ENCODE measurements at regions not wholly inside any gene's neighbourhood (a gene's known extent, or its start where the extent isn't known, plus 50 kb on each side); places are given as distances from the start of the nearest gene placed in this dataset.

GRCh38 chr16:5858180-5858579 is 760.6 kb upstream of the EEF2KMT start (continued):
- TF ChIP-seq ZSCAN18 (tag by site-specific recombination; IDR thresholded peaks at IDR 0.05) (no peak), KLF17 (tag by site-specific recombination; IDR thresholded peaks at IDR 0.05) (no peak), ZNF223 (tag by site-specific recombination; IDR thresholded peaks at IDR 0.05) (no peak), ZNF140 (tag by site-specific recombination; IDR thresholded peaks at IDR 0.05) (no peak), PRDM10 (tag by site-specific recombination; IDR thresholded peaks at IDR 0.05) (no peak), ZNF202 (tag by site-specific recombination; IDR thresholded peaks at IDR 0.05; ENCODE audit: borderline replicate concordance) (no peak)
- TF ChIP-seq, protein P1, sequence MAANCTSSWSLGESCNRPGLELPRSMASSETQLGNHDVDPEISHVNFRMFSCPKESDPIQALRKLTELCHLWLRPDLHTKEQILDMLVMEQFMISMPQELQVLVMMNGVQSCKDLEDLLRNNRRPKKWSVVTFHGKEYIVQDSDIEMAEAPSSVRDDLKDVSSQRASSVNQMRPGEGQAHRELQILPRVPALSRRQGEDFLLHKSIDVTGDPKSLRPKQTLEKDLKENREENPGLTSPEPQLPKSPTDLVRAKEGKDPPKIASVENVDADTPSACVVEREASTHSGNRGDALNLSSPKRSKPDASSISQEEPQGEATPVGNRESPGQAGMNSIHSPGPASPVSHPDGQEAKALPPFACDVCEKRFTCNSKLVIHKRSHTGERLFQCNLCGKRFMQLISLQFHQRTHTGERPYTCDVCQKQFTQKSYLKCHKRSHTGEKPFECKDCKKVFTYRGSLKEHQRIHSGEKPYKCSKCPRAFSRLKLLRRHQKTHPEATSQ (tag by site-specific recombination; IDR thresholded peaks at IDR 0.05), result no peak

GRCh38 chr16:5854027-5854426 is 756.4 kb upstream of the EEF2KMT start:
- Histone ChIP-seq H3K36me3 (ENCODE audit: control insufficient read depth in 2 of 2, insufficient read depth in 1 of 2, low read length in 2 of 2) (no peaks in the 10 kb centered on the region), H3K9me3 (ENCODE audit: control insufficient read depth, insufficient read depth, low read depth, low read length) (no peaks in the 10 kb centered on the region), H3K4me1 (ENCODE audit: control insufficient read depth, insufficient read depth, low read length) (no peaks in the 10 kb centered on the region), H3K4me3 (ENCODE audit: low read depth, low read length) (no peak overlapping the region), H3K27ac (ENCODE audit: extremely low read depth, low read depth, low read length) (no peak overlapping the region)
- CTCF ChIA-PET, result no interaction called here
- POLR2A ChIA-PET, result no interaction called here
- TF ChIP-seq ZNF248 (tag by site-specific recombination; IDR thresholded peaks at IDR 0.05) (no peak), REPIN1 (tag by site-specific recombination; IDR thresholded peaks at IDR 0.05; ENCODE audit: low read depth) (no peak), ZNF391 (tag by site-specific recombination; IDR thresholded peaks at IDR 0.05; ENCODE audit: borderline replicate concordance, low read depth) (no peak), ZNF626 (tag by site-specific recombination; IDR thresholded peaks at IDR 0.05) (no peak), ZNF146 (tag by site-specific recombination; IDR thresholded peaks at IDR 0.05) (no peak), ZNF501 (tag by site-specific recombination; IDR thresholded peaks at IDR 0.05) (no peak), BCL11A (tag by site-specific recombination; IDR thresholded peaks at IDR 0.05; ENCODE audit: low read depth) (no peak), ZNF791 (tag by site-specific recombination; IDR thresholded peaks at IDR 0.05) (no peak), ZNF404 (tag by site-specific recombination; IDR thresholded peaks at IDR 0.05) (no peak), ZNF311 (tag by site-specific recombination; IDR thresholded peaks at IDR 0.05; ENCODE audit: borderline replicate concordance) (no peak)
- TF ChIP-seq, protein P2, sequence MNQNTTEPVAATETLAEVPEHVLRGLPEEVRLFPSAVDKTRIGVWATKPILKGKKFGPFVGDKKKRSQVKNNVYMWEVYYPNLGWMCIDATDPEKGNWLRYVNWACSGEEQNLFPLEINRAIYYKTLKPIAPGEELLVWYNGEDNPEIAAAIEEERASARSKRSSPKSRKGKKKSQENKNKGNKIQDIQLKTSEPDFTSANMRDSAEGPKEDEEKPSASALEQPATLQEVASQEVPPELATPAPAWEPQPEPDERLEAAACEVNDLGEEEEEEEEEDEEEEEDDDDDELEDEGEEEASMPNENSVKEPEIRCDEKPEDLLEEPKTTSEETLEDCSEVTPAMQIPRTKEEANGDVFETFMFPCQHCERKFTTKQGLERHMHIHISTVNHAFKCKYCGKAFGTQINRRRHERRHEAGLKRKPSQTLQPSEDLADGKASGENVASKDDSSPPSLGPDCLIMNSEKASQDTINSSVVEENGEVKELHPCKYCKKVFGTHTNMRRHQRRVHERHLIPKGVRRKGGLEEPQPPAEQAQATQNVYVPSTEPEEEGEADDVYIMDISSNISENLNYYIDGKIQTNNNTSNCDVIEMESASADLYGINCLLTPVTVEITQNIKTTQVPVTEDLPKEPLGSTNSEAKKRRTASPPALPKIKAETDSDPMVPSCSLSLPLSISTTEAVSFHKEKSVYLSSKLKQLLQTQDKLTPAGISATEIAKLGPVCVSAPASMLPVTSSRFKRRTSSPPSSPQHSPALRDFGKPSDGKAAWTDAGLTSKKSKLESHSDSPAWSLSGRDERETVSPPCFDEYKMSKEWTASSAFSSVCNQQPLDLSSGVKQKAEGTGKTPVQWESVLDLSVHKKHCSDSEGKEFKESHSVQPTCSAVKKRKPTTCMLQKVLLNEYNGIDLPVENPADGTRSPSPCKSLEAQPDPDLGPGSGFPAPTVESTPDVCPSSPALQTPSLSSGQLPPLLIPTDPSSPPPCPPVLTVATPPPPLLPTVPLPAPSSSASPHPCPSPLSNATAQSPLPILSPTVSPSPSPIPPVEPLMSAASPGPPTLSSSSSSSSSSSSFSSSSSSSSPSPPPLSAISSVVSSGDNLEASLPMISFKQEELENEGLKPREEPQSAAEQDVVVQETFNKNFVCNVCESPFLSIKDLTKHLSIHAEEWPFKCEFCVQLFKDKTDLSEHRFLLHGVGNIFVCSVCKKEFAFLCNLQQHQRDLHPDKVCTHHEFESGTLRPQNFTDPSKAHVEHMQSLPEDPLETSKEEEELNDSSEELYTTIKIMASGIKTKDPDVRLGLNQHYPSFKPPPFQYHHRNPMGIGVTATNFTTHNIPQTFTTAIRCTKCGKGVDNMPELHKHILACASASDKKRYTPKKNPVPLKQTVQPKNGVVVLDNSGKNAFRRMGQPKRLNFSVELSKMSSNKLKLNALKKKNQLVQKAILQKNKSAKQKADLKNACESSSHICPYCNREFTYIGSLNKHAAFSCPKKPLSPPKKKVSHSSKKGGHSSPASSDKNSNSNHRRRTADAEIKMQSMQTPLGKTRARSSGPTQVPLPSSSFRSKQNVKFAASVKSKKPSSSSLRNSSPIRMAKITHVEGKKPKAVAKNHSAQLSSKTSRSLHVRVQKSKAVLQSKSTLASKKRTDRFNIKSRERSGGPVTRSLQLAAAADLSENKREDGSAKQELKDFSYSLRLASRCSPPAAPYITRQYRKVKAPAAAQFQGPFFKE (tag by site-specific recombination; IDR thresholded peaks at IDR 0.05; ENCODE audit: borderline replicate concordance), result no peak
- TF ChIP-seq, protein P3, sequence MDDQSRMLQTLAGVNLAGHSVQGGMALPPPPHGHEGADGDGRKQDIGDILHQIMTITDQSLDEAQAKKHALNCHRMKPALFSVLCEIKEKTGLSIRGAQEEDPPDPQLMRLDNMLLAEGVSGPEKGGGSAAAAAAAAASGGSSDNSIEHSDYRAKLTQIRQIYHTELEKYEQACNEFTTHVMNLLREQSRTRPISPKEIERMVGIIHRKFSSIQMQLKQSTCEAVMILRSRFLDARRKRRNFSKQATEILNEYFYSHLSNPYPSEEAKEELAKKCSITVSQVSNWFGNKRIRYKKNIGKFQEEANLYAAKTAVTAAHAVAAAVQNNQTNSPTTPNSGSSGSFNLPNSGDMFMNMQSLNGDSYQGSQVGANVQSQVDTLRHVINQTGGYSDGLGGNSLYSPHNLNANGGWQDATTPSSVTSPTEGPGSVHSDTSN (CRISPR knock-in tag; IDR thresholded peaks at IDR 0.05), result no peak
- TF ChIP-seq, protein P4, sequence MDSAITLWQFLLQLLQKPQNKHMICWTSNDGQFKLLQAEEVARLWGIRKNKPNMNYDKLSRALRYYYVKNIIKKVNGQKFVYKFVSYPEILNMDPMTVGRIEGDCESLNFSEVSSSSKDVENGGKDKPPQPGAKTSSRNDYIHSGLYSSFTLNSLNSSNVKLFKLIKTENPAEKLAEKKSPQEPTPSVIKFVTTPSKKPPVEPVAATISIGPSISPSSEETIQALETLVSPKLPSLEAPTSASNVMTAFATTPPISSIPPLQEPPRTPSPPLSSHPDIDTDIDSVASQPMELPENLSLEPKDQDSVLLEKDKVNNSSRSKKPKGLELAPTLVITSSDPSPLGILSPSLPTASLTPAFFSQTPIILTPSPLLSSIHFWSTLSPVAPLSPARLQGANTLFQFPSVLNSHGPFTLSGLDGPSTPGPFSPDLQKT (IDR thresholded peaks at IDR 0.05; ENCODE audit: borderline replicate concordance, low read depth, low read length), result no peak

Measured in HEK293 (cell line).